SK-N-SH (cell line): ENCODE measurements at regions not wholly inside any gene's neighbourhood (a gene's known extent, or its start where the extent isn't known, plus 50 kb on each side); places are given as distances from the start of the nearest gene placed in this dataset.

Source experiments
- CTCF ChIA-PET: fragments of 300-600, 350-600 bp; formaldehyde crosslinking; extraction: SDS; loops from one replicate; lab custom pipeline; 2021; lab: Yijun Ruan, JAX
- POLR2A ChIA-PET: fragments of 350-600 bp; sonication (Branson Sonifier 250); formaldehyde crosslinking; extraction: SDS; loops from one replicate; lab custom pipeline; 2020; ENCODE audit warnings: antibody characterized with exemption, inconsistent platforms; lab: Yijun Ruan, JAX
- DNase-seq: peaks from one replicate; pipeline ENCODE4 v3.0.0; 2012
- H2AFZ ChIP-seq: fragments of 200-600 bp; sonication (generic); 2 replicates; pipeline ENCODE4 v1.8.1; 2016; ENCODE audit warnings: antibody characterized with exemption, mild to moderate bottlenecking, low read depth
- H3F3A ChIP-seq: fragments of 200-600 bp; sonication (generic); replicated peaks from 2 replicates; pipeline ENCODE3; 2016; ENCODE audit warnings: antibody characterized with exemption, mild to moderate bottlenecking; ENCODE audit not compliant: insufficient read depth
- H3K27ac ChIP-seq, 2 experiments: fragments of 200-500 bp in 1 of 2; fragments of 200-600 bp in 1 of 2; sonication (Bioruptor generic) in 1 of 2; sonication (generic), shearing (Covaris generic) in 1 of 2; 2 replicates each; pipeline versions ENCODE4 v1.5.1 to v1.6.1; 2014 to 2016; ENCODE audit warnings: low read depth in 2 of 2, inconsistent platforms in 1 of 2, low read length in 1 of 2, mild to moderate bottlenecking in 1 of 2, mixed read lengths in 1 of 2
- H3K27me3 ChIP-seq: fragments of 200-600 bp; sonication (generic), shearing (Covaris generic); 2 replicates; pipeline ENCODE4 v1.6.1; 2016; ENCODE audit warnings: mixed run types; ENCODE audit not compliant: insufficient read depth
- H3K36me3 ChIP-seq, 2 experiments: fragments of 200-500 bp in 1 of 2; fragments of 200-600 bp in 1 of 2; sonication (Bioruptor generic) in 1 of 2; sonication (generic) in 1 of 2; replicated peaks in 1 of 2; 2 replicates each; pipeline versions ENCODE3 to v1.5.1; 2014 to 2016; ENCODE audit warnings: low read length in 1 of 2, mild to moderate bottlenecking in 1 of 2; ENCODE audit not compliant: insufficient read depth in 2 of 2, control insufficient read depth in 1 of 2
- H3K4me1 ChIP-seq, 2 experiments: fragments of 200-500 bp in 1 of 2; fragments of 200-600 bp in 1 of 2; sonication (Bioruptor generic) in 1 of 2; sonication (generic), shearing (Covaris generic) in 1 of 2; 2 replicates each; pipeline versions ENCODE4 v1.5.1 to v1.6.1; 2014 to 2016; ENCODE audit warnings: low read depth in 1 of 2, low read length in 1 of 2, mixed run types in 1 of 2; ENCODE audit not compliant: insufficient read depth in 2 of 2, control insufficient read depth in 1 of 2
- H3K4me2 ChIP-seq: fragments of 200-600 bp; sonication (generic), shearing (Covaris generic); 2 replicates; pipeline ENCODE4 v1.6.1; 2017; ENCODE audit warnings: mixed run types
- H3K4me3 ChIP-seq, 2 experiments: fragments of 200-500 bp in 1 of 2; fragments of 200-600 bp in 1 of 2; sonication (Bioruptor generic) in 1 of 2; sonication (generic), shearing (Covaris generic) in 1 of 2; 2 replicates each; pipeline versions ENCODE4 v1.5.1 to v1.8.1; 2014 to 2016; ENCODE audit warnings: low read depth in 2 of 2, inconsistent platforms in 1 of 2, low read length in 1 of 2, mild to moderate bottlenecking in 1 of 2, mixed read lengths in 1 of 2, moderate library complexity in 1 of 2
- H3K79me2 ChIP-seq: fragments of 200-600 bp; sonication (generic); 2 replicates; pipeline ENCODE4 v1.8.1; 2017; ENCODE audit warnings: mild to moderate bottlenecking; ENCODE audit not compliant: insufficient read depth
- H3K9ac ChIP-seq: fragments of 200-600 bp; sonication (generic); 2 replicates; pipeline ENCODE4 v1.6.1; 2017; ENCODE audit warnings: mixed run types
- H3K9me2 ChIP-seq: fragments of 200-600 bp; sonication (generic); 2 replicates; pipeline ENCODE4 v1.6.1; 2017; ENCODE audit warnings: mixed run types
- H3K9me3 ChIP-seq: fragments of 200-600 bp; sonication (generic); 2 replicates; pipeline ENCODE4 v1.6.1; 2017; ENCODE audit warnings: mixed run types, mild to moderate bottlenecking, moderate library complexity
- H4K20me1 ChIP-seq: fragments of 200-600 bp; sonication (generic); 2 replicates; pipeline ENCODE4 v1.6.1; 2017; ENCODE audit warnings: mild to moderate bottlenecking, mixed run types; ENCODE audit not compliant: insufficient read depth
- ELF1 ChIP-seq: IDR thresholded peaks from 2 replicates; pipeline ENCODE4 v1.4.0; 2012
- EZH2phosphoT487 ChIP-seq: fragments of 200-600 bp; sonication (generic); IDR thresholded peaks from 2 replicates; pipeline ENCODE4 v1.6.1; 2017; ENCODE audit warnings: low read depth, mixed run types, mild to moderate bottlenecking, antibody characterized with exemption, moderate library complexity, borderline replicate concordance
- FOSL2 ChIP-seq: IDR thresholded peaks from 2 replicates; pipeline ENCODE4 v1.4.0; 2012; ENCODE audit warnings: low read depth, mild to moderate bottlenecking, moderate library complexity, borderline replicate concordance
- GATA2 ChIP-seq: sonication (generic); formaldehyde crosslinking; IDR thresholded peaks from 2 replicates; pipeline ENCODE4 v1.5.0; 2020; ENCODE audit warnings: mild to moderate bottlenecking, missing genetic modification reagents
- IRF3 ChIP-seq: fragments of 150-350 bp; IDR thresholded peaks from 2 replicates; pipeline ENCODE4 v1.6.1; 2016; ENCODE audit warnings: mild to moderate bottlenecking, low read depth, low read length
- JUND ChIP-seq: IDR thresholded peaks from 2 replicates; pipeline ENCODE4 v1.4.0; 2012
- MAX ChIP-seq: IDR thresholded peaks from 2 replicates; pipeline ENCODE4 v1.4.0; 2012; ENCODE audit warnings: low read depth
- MEF2A ChIP-seq: IDR thresholded peaks from 2 replicates; pipeline ENCODE4 v1.4.0; 2012; ENCODE audit warnings: low read depth, borderline replicate concordance
- MXI1 ChIP-seq: IDR thresholded peaks from 2 replicates; pipeline ENCODE4 v1.6.1; 2012; ENCODE audit warnings: mild to moderate bottlenecking, low read depth, low read length, improper control_type of control experiment
- NFIC ChIP-seq: IDR thresholded peaks from 2 replicates; pipeline ENCODE4 v1.4.0; 2012; ENCODE audit warnings: borderline replicate concordance
- POLR2AphosphoS5 ChIP-seq: IDR thresholded peaks from 2 replicates; pipeline ENCODE4 v1.6.1; 2012; ENCODE audit warnings: low read depth, low read length
- RCOR1 ChIP-seq: fragments of 150-350 bp; IDR thresholded peaks from 2 replicates; pipeline ENCODE4 v1.6.1; 2017; ENCODE audit warnings: antibody characterized with exemption, low read length
- REST ChIP-seq: IDR thresholded peaks from 2 replicates; pipeline ENCODE4 v1.6.1; 2012; ENCODE audit warnings: mild to moderate bottlenecking, low read depth, low read length, moderate library complexity
- RFX5 ChIP-seq: IDR thresholded peaks from 2 replicates; pipeline ENCODE4 v1.6.1; 2012; ENCODE audit warnings: mild to moderate bottlenecking, improper control_type of control experiment, low read length
- RXRA ChIP-seq: IDR thresholded peaks from 2 replicates; pipeline ENCODE4 v1.4.0; 2012; ENCODE audit warnings: low read depth, mild to moderate bottlenecking, borderline replicate concordance
- SMC3 ChIP-seq: IDR thresholded peaks from 2 replicates; pipeline ENCODE4 v1.6.1; 2012; ENCODE audit warnings: low read depth, low read length, improper control_type of control experiment
- TEAD4 ChIP-seq: IDR thresholded peaks from 2 replicates; pipeline ENCODE4 v1.4.0; 2012; ENCODE audit warnings: mild to moderate bottlenecking, borderline replicate concordance; ENCODE audit not compliant: insufficient read depth
- USF1 ChIP-seq: IDR thresholded peaks from 2 replicates; pipeline ENCODE4 v1.4.0; 2012; ENCODE audit warnings: low read depth, borderline replicate concordance
- USF2 ChIP-seq: fragments of 150-350 bp; IDR thresholded peaks from 2 replicates; pipeline ENCODE4 v1.6.1; 2017; ENCODE audit warnings: antibody characterized with exemption, low read length, low read depth, borderline replicate concordance
- ZBTB33 ChIP-seq: IDR thresholded peaks from 2 replicates; pipeline ENCODE4 v1.4.0; 2012; ENCODE audit warnings: low read depth, borderline replicate concordance
- WGBS: methylation state at CpG from one replicate; pipeline ENCODE4 v1.1.6; 2017; ENCODE audit warnings: low lambda C conversion rate; 5-methylcytosine and 5-hydroxymethylcytosine counted together

GRCh38 chr6:144888621-144889020, 603.5 kb downstream of the UTRN start:
- no peaks in the 10 kb centered on the region for H3F3A ChIP-seq
- no peaks in the 10 kb centered on the region for H3K79me2 ChIP-seq
- H3K4me1 ChIP-seq: peaks cover 0 to 5% of the 10 kb centered on the region in 2 experiments; a peak in 1 of 4 replicates
- TF ChIP-seq USF2: no peak
- no peak for TF ChIP-seq ZBTB33
- TF ChIP-seq RFX5: no peak
- TF ChIP-seq GATA2 (CRISPR knock-in tag): no peak
- no peak for TF ChIP-seq ELF1
- no peak for TF ChIP-seq TEAD4
- TF ChIP-seq RCOR1: no peak
- no peak for TF ChIP-seq IRF3
- TF ChIP-seq NFIC: no peak
- TF ChIP-seq SMC3: no peak
- no peak for TF ChIP-seq USF1
- TF ChIP-seq RXRA: no peak
- no peak for TF ChIP-seq MAX
- no peak for TF ChIP-seq MXI1
- no peak for TF ChIP-seq REST
- TF ChIP-seq POLR2AphosphoS5: no peak
- TF ChIP-seq JUND: no peak
- no peak for TF ChIP-seq FOSL2
- TF ChIP-seq EZH2phosphoT487: no peak
- TF ChIP-seq MEF2A: no peak
- no peak overlapping the region for H3K4me3 ChIP-seq
- H3K9me2 ChIP-seq: no peaks in the 10 kb centered on the region
- no peak overlapping the region for H3K27ac ChIP-seq
- CTCF ChIA-PET: no interaction called here
- POLR2A ChIA-PET: no interaction called here
- H3K27me3 ChIP-seq: no peaks in the 10 kb centered on the region
- no peaks in the 10 kb centered on the region for H3K9me3 ChIP-seq
- H3K9ac ChIP-seq: no peak overlapping the region
- H2AFZ ChIP-seq: no peak overlapping the region
- H4K20me1 ChIP-seq: no peaks in the 10 kb centered on the region
- no peaks in the 10 kb centered on the region for H3K36me3 ChIP-seq
- WGBS: 60% methylated on average over 1 of the region's 1 CpG
- H3K4me2 ChIP-seq: no peak overlapping the region
- no peak for DNase-seq
